Hepatocyte (in vitro differentiated cells): ENCODE measurements at regions not wholly inside any gene's neighbourhood (a gene's known extent, or its start where the extent isn't known, plus 50 kb on each side); places are given as distances from the start of the nearest gene placed in this dataset.

Experiments used
- DNase-seq: peaks from one replicate; pipeline ENCODE4 v3.0.0-alpha.2; 2016; ENCODE audit warnings: low spot score
- H2AFZ ChIP-seq: fragments of 200-600 bp; sonication (generic); 2 replicates; pipeline ENCODE4 v1.6.0; 2016; ENCODE audit warnings: antibody characterized with exemption, mild to moderate bottlenecking
- H3K27ac ChIP-seq: fragments of 200-600 bp; sonication (generic); 2 replicates; pipeline ENCODE4 v1.5.1; 2016; ENCODE audit warnings: mild to moderate bottlenecking
- H3K27me3 ChIP-seq: fragments of 200-600 bp; sonication (generic); 2 replicates; pipeline ENCODE4 v1.6.1; 2016
- H3K36me3 ChIP-seq: fragments of 200-600 bp; sonication (generic); replicated peaks from 2 replicates; pipeline ENCODE4 v1.5.1; 2016; ENCODE audit warnings: low read depth; ENCODE audit not compliant: insufficient read depth
- H3K4me1 ChIP-seq: fragments of 200-600 bp; sonication (generic); 2 replicates; pipeline ENCODE4 v1.5.1; 2016; ENCODE audit warnings: mild to moderate bottlenecking, moderate library complexity; ENCODE audit not compliant: insufficient read depth
- H3K4me2 ChIP-seq: fragments of 200-600 bp; sonication (generic); 2 replicates; pipeline ENCODE4 v1.6.0; 2016
- H3K4me3 ChIP-seq: fragments of 200-600 bp; sonication (generic); 2 replicates; pipeline ENCODE4 v1.5.1; 2016; ENCODE audit warnings: mild to moderate bottlenecking
- H3K79me2 ChIP-seq: fragments of 200-600 bp; sonication (generic); 2 replicates; pipeline ENCODE4 v1.6.0; 2017; ENCODE audit warnings: mild to moderate bottlenecking
- H3K9me2 ChIP-seq: fragments of 200-600 bp; sonication (generic); replicated peaks from 2 replicates; pipeline ENCODE4 v1.6.0; 2017; ENCODE audit warnings: mild to moderate bottlenecking; ENCODE audit not compliant: insufficient read depth
- H3K9me3 ChIP-seq: fragments of 200-600 bp; sonication (generic); 2 replicates; pipeline ENCODE4 v1.5.1; 2016; ENCODE audit warnings: low read depth, mild to moderate bottlenecking
- H4K20me1 ChIP-seq: fragments of 200-600 bp; sonication (generic); 2 replicates; pipeline ENCODE4 v1.6.0; 2016; ENCODE audit warnings: mild to moderate bottlenecking; ENCODE audit not compliant: insufficient read depth, poor library complexity, severe bottlenecking
- EZH2 ChIP-seq: fragments of 200-600 bp; sonication (generic); IDR thresholded peaks from 2 replicates; pipeline ENCODE4 v1.6.1; 2016; ENCODE audit warnings: antibody characterized with exemption, mild to moderate bottlenecking, borderline replicate concordance
- EZH2phosphoT487 ChIP-seq: fragments of 200-600 bp; sonication (generic); IDR thresholded peaks from one replicate; pipeline ENCODE4 v1.6.1; 2018; ENCODE audit warnings: antibody characterized with exemption, mild to moderate bottlenecking, low read depth, moderate library complexity; ENCODE audit not compliant: unreplicated experiment, severe bottlenecking
- WGBS: methylation state at CpG from one replicate; pipeline ENCODE4 v1.1.6; 2016; ENCODE audit warnings: low lambda C conversion rate; ENCODE audit errors: missing lambda C conversion rate; 5-methylcytosine and 5-hydroxymethylcytosine counted together
- TF ChIP-seq, protein P1 (sequence below): fragments of 200-600 bp; sonication (generic); IDR thresholded peaks from 2 replicates; pipeline ENCODE4 v1.5.1; 2016; ENCODE audit warnings: antibody characterized with exemption, mild to moderate bottlenecking; ENCODE audit not compliant: poor library complexity

DNA sequence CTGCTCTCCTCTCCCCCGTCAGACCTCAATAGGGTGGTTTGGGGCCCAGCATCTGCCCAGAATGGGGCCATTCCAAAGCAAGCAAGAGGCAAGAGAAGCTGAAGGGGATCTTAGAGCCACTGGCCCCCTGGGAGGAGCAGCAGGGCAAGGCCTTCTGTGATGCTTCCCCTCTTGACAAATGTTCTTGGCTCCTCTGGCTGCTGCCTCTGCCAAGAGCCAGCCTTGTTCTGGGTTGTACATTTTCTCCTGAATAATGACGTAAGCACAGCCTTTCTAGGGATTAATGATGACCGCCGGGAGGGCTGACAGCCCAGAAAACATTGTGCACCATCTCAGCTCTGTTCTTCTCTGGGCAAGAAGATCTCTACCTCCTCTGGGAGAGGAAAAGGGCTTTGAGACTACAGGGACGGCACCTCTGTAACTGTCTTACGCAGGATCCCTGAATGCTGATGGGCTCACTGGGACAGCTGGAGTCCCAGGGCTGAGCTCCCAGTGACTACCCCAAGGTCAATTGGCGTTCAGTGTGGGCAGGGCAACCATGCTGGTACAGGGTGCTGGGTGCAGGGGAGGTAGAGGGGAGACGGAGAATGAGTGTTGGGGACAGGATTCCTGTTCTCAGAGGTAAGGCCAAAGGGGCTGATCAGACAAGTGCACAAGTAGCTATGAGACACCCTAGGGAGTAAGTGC, 253.3 kb downstream of the FAM43A start:
- DNase-seq, result peak; percentile 52

DNA sequence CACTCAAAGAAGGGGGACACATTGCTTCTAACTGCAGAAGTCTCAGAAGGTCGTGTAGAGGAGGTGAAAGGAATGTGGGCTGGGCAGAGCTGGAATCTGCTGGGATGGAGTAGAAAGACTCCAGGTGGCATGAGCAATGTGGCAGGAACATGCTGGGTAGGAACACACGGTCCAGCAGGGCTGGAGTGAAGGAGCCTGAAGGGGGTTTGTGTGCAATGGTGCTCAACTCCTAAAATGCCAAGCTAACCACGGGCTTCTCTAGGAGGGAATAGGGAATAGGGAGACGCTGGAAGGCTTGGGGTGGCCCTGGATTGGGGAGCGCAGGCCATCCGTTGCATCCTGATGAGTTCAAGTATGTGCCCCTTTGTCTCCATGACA, 253.8 kb downstream of the FAM43A start:
- Histone ChIP-seq H3K9me3 (no peaks in the 10 kb centered on the region), H3K27ac (no peak overlapping the region), H3K4me1 (no peaks in the 10 kb centered on the region), H3K36me3 (no peaks in the 10 kb centered on the region), H3K27me3 (no peaks in the 10 kb centered on the region), H3K4me2 (no peak overlapping the region), H4K20me1 (no peaks in the 10 kb centered on the region), H3K9me2 (no peaks in the 10 kb centered on the region), H3K4me3 (no peak overlapping the region), H2AFZ (no peak overlapping the region), H3K79me2 (no peaks in the 10 kb centered on the region)
- no peak for DNase-seq
- WGBS, result 90% methylated on average over 6 of the region's 6 CpGs
- TF ChIP-seq EZH2, result no peak
- TF ChIP-seq, protein P1, sequence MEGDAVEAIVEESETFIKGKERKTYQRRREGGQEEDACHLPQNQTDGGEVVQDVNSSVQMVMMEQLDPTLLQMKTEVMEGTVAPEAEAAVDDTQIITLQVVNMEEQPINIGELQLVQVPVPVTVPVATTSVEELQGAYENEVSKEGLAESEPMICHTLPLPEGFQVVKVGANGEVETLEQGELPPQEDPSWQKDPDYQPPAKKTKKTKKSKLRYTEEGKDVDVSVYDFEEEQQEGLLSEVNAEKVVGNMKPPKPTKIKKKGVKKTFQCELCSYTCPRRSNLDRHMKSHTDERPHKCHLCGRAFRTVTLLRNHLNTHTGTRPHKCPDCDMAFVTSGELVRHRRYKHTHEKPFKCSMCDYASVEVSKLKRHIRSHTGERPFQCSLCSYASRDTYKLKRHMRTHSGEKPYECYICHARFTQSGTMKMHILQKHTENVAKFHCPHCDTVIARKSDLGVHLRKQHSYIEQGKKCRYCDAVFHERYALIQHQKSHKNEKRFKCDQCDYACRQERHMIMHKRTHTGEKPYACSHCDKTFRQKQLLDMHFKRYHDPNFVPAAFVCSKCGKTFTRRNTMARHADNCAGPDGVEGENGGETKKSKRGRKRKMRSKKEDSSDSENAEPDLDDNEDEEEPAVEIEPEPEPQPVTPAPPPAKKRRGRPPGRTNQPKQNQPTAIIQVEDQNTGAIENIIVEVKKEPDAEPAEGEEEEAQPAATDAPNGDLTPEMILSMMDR, result no peak
- TF ChIP-seq EZH2phosphoT487, result no peak

More for the DNA sequence above, 253.3 kb downstream of the FAM43A start:
- TF ChIP-seq EZH2phosphoT487, result no peak
- TF ChIP-seq, protein P1, result no peak
- no peak for TF ChIP-seq EZH2
- H4K20me1 ChIP-seq, result no peaks in the 10 kb centered on the region
- H2AFZ ChIP-seq, result no peak overlapping the region
- no peaks in the 10 kb centered on the region for H3K36me3 ChIP-seq
- H3K9me2 ChIP-seq, result no peaks in the 10 kb centered on the region
- no peak overlapping the region for H3K4me2 ChIP-seq
- H3K27me3 ChIP-seq, result no peaks in the 10 kb centered on the region
- peak overlapping the region; percentile 77 for H3K27ac ChIP-seq
- H3K9me3 ChIP-seq, result no peaks in the 10 kb centered on the region
- no peaks in the 10 kb centered on the region for H3K79me2 ChIP-seq
- H3K4me1 ChIP-seq, result no peaks in the 10 kb centered on the region
- WGBS, result 81% methylated on average over 8 of the region's 8 CpGs
- H3K4me3 ChIP-seq, result no peak overlapping the region

DNA sequence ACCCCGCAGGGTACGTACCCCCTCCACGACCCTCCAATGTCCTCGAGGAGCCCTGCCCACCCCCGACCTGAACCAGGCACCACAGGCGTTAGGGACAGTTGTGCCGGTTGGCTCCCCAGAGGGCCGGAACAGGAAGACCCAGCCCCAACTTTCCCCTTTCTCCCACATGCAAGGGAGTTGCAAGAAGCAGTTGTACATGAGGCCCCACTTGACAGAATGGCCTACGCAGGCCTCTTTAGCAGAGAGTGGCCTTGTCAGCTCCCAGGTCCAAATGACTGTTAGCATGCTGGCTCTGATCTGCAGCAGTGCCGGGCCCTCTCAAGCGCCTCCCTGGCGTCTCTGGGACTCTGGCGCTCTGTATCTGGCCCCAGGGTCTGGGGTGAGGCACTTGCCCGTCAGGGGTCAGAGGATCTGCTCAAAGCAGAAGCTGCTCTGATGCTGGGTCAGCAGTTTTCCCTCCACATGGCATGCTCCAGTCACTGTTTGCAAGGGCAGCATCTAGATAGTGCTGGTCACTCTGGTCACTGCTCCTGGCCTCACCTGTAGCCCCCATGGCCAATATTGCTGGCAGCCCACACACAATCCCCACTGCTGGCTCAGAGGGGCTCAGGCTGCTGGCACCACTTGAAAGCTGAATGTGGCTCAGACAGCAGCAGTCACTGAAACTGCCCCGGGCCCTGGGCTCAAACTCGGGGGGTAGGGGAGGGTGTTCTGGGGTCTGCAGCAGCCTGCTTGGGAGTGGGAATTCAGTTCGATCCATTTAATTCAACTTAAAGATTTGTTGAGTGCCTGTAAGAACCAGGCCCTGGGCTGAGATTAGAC, 254.5 kb downstream of the FAM43A start:
- Histone ChIP-seq H3K27me3 (no peaks in the 10 kb centered on the region), H3K4me2 (no peak overlapping the region), H2AFZ (no peak overlapping the region), H3K27ac (no peak overlapping the region), H3K9me2 (no peaks in the 10 kb centered on the region), H3K4me1 (no peaks in the 10 kb centered on the region), H3K36me3 (no peaks in the 10 kb centered on the region), H3K79me2 (no peaks in the 10 kb centered on the region), H3K4me3 (no peak overlapping the region), H4K20me1 (no peaks in the 10 kb centered on the region), H3K9me3 (no peaks in the 10 kb centered on the region)
- 85% methylated on average over 17 of the region's 17 CpGs for WGBS
- DNase-seq, result no peak
- TF ChIP-seq, protein P1, result no peak
- TF ChIP-seq EZH2 (no peak), EZH2phosphoT487 (no peak)
